Osteoblast (primary cell): ENCODE measurements at regions not wholly inside any gene's neighbourhood (a gene's known extent, or its start where the extent isn't known, plus 50 kb on each side); places are given as distances from the start of the nearest gene placed in this dataset.

Source experiments
- DNase-seq: peaks from one replicate; pipeline ENCODE4 v3.0.0; 2011; ENCODE audit warnings: low spot score, mixed read lengths; ENCODE audit not compliant: insufficient read length; ENCODE audit errors: missing footprints
- H2AFZ ChIP-seq: 2 replicates; pipeline ENCODE4 v1.6.0; 2011; ENCODE audit warnings: mild to moderate bottlenecking, low read length
- H3K27ac ChIP-seq: 2 replicates; pipeline ENCODE4 v1.5.1; 2011; ENCODE audit warnings: mild to moderate bottlenecking, low read depth, low read length, moderate library complexity
- H3K27me3 ChIP-seq: 2 replicates; pipeline ENCODE4 v1.6.0; 2012; ENCODE audit warnings: mild to moderate bottlenecking, control low read depth, inconsistent platforms, low read length, moderate library complexity; ENCODE audit not compliant: insufficient read depth
- H3K36me3 ChIP-seq: 2 replicates; pipeline ENCODE4 v1.5.1; 2011; ENCODE audit warnings: mild to moderate bottlenecking, low read length, control low read depth, moderate library complexity; ENCODE audit not compliant: insufficient read depth
- H3K4me1 ChIP-seq: 2 replicates; pipeline ENCODE4 v1.5.1; 2011; ENCODE audit warnings: mild to moderate bottlenecking, low read length, control low read depth, moderate library complexity; ENCODE audit not compliant: insufficient read depth
- H3K4me2 ChIP-seq: 2 replicates; pipeline ENCODE4 v1.6.0; 2011; ENCODE audit warnings: mild to moderate bottlenecking, low read length; ENCODE audit not compliant: insufficient read depth
- H3K4me3 ChIP-seq: fragments of 200-600 bp; sonication (generic); 3 replicates; pipeline ENCODE4 v1.5.1; 2012; ENCODE audit warnings: mild to moderate bottlenecking, low read length, inconsistent platforms; ENCODE audit not compliant: insufficient read depth
- H3K79me2 ChIP-seq: 2 replicates; pipeline ENCODE4 v1.6.0; 2012; ENCODE audit warnings: mild to moderate bottlenecking, low read length, control low read depth, inconsistent platforms; ENCODE audit not compliant: insufficient read depth
- H3K9me3 ChIP-seq: 2 replicates; pipeline ENCODE4 v1.5.1; 2011; ENCODE audit warnings: low read depth, low read length, control low read depth
- H4K20me1 ChIP-seq: 2 replicates; pipeline ENCODE4 v1.6.0; 2012; ENCODE audit warnings: mild to moderate bottlenecking, low read length, control low read depth; ENCODE audit not compliant: insufficient read depth
- CTCF ChIP-seq: IDR thresholded peaks from 2 replicates; pipeline ENCODE4 v1.5.1; 2011; ENCODE audit warnings: mild to moderate bottlenecking, low read depth, low read length, moderate library complexity; ENCODE audit errors: extremely low read depth

GRCh38 chr3:106881186-106881585, 496.1 kb upstream of the CCDC54 start:
- H3K27me3 ChIP-seq: no peaks in the 10 kb centered on the region
- no peak for DNase-seq
- no peaks in the 10 kb centered on the region for H3K36me3 ChIP-seq
- no peaks in the 10 kb centered on the region for H3K9me3 ChIP-seq
- no peak overlapping the region for H3K4me2 ChIP-seq
- H3K4me3 ChIP-seq: no peak overlapping the region
- no peak for TF ChIP-seq CTCF
- H3K4me1 ChIP-seq: no peaks in the 10 kb centered on the region
- H3K79me2 ChIP-seq: no peaks in the 10 kb centered on the region
- H2AFZ ChIP-seq: no peak overlapping the region
- no peak overlapping the region for H3K27ac ChIP-seq
- no peaks in the 10 kb centered on the region for H4K20me1 ChIP-seq

- no peak for TF ChIP-seq CTCF
- H3K27me3 ChIP-seq: no peaks in the 10 kb centered on the region
- H2AFZ ChIP-seq: peak overlapping the region; percentile 42
- no peak overlapping the region for H3K27ac ChIP-seq
- H3K9me3 ChIP-seq: no peaks in the 10 kb centered on the region
- H4K20me1 ChIP-seq: no peaks in the 10 kb centered on the region
- H3K4me1 ChIP-seq: no peaks in the 10 kb centered on the region
- H3K79me2 ChIP-seq: no peaks in the 10 kb centered on the region
- no peak for DNase-seq
- H3K4me2 ChIP-seq: no peak overlapping the region
- no peaks in the 10 kb centered on the region for H3K36me3 ChIP-seq
- no peak overlapping the region for H3K4me3 ChIP-seq
Measured at GRCh38 chr3:106882297-106882696, 494.9 kb upstream of the CCDC54 start.

- no peaks in the 10 kb centered on the region for H3K79me2 ChIP-seq
- H3K36me3 ChIP-seq: no peaks in the 10 kb centered on the region
Measured at GRCh38 chr3:106906074-106906473, 471.2 kb upstream of the CCDC54 start.

More at GRCh38 chr3:106906074-106906473, 471.2 kb upstream of the CCDC54 start:
- Histone ChIP-seq H3K4me3 (no peak overlapping the region), H4K20me1 (no peaks in the 10 kb centered on the region), H3K27ac (no peak overlapping the region), H2AFZ (no peak overlapping the region), H3K27me3 (no peaks in the 10 kb centered on the region), H3K4me1 (no peaks in the 10 kb centered on the region), H3K4me2 (no peak overlapping the region), H3K9me3 (no peaks in the 10 kb centered on the region)
- peak; percentile 23 for DNase-seq
- no peak for TF ChIP-seq CTCF
